Stimulated activated CD4-positive, alpha-beta T cell treated with anti-CD3 and anti-CD28 coated beads, Interleukin-1b, Interleukin-23, amount 100 ng/mL, for 24 hours (primary cell): ENCODE measurements at regions not wholly inside any gene's neighbourhood (a gene's known extent, or its start where the extent isn't known, plus 50 kb on each side); places are given as distances from the start of the nearest gene placed in this dataset.

ENCODE experiments used
- DNase-seq, 4 experiments: peaks; one replicate each; pipeline ENCODE4 v3.0.0-alpha.2; 2020; ENCODE audit warnings: low read depth in 4 of 4, low spot score in 1 of 4

- no peak for DNase-seq
Measured at GRCh38 chr3:16050641-16051467, 123.6 kb upstream of the GALNT15 start.

GRCh38 chr3:16051691-16052090, 122.8 kb upstream of the GALNT15 start:
- DNase-seq: no peak

GRCh38 chr3:16052964-16053363, 121.5 kb upstream of the GALNT15 start:
- DNase-seq: no peak

GRCh38 chr3:16053794-16054193, 120.7 kb upstream of the GALNT15 start:
- DNase-seq: no peak

- no peak for DNase-seq
Measured at GRCh38 chr3:16055606-16056211, 118.8 kb upstream of the GALNT15 start.

GRCh38 chr3:16056217-16056616, 118.3 kb upstream of the GALNT15 start:
- no peak for DNase-seq

GRCh38 chr3:16058521-16058920, 116.0 kb upstream of the GALNT15 start:
- DNase-seq: no peak

- DNase-seq: no peak
Measured at GRCh38 chr3:16059081-16059537, 115.4 kb upstream of the GALNT15 start.

- no peak for DNase-seq
Measured at GRCh38 chr3:16059711-16060357, 114.6 kb upstream of the GALNT15 start.

GRCh38 chr3:16060358-16060852, 114.1 kb upstream of the GALNT15 start:
- DNase-seq: no peak

GRCh38 chr3:16060945-16061344, 113.5 kb upstream of the GALNT15 start:
- no peak for DNase-seq

- DNase-seq: no peak
Measured at GRCh38 chr3:16061491-16061890, 113.0 kb upstream of the GALNT15 start.

GRCh38 chr3:16063603-16064002, 110.9 kb upstream of the GALNT15 start:
- no peak for DNase-seq

GRCh38 chr3:16064642-16065414, 109.7 kb upstream of the GALNT15 start:
- DNase-seq: no peak

- no peak for DNase-seq
Measured at GRCh38 chr3:16066545-16066944, 107.9 kb upstream of the GALNT15 start.

GRCh38 chr3:16066975-16067374, 107.5 kb upstream of the GALNT15 start:
- DNase-seq: no peak

- no peak for DNase-seq
Measured at GRCh38 chr3:16067837-16068471, 106.5 kb upstream of the GALNT15 start.

- no peak for DNase-seq
Measured at GRCh38 chr3:16069149-16069922, 105.1 kb upstream of the GALNT15 start.

- no peak for DNase-seq
Measured at GRCh38 chr3:16070707-16071106, 103.8 kb upstream of the GALNT15 start.

- no peak for DNase-seq
Measured at GRCh38 chr3:16071206-16071605, 103.3 kb upstream of the GALNT15 start.
